ENCODE measurements at regions not wholly inside any gene's neighbourhood (a gene's known extent, or its start where the extent isn't known, plus 50 kb on each side); places are given as distances from the start of the nearest gene placed in this dataset.
"Not testable (repeated sequence)": the region's sequence is repeated elsewhere in the genome, so short reads cannot be mapped to it uniquely, and the experiment has no call there.

DNA sequence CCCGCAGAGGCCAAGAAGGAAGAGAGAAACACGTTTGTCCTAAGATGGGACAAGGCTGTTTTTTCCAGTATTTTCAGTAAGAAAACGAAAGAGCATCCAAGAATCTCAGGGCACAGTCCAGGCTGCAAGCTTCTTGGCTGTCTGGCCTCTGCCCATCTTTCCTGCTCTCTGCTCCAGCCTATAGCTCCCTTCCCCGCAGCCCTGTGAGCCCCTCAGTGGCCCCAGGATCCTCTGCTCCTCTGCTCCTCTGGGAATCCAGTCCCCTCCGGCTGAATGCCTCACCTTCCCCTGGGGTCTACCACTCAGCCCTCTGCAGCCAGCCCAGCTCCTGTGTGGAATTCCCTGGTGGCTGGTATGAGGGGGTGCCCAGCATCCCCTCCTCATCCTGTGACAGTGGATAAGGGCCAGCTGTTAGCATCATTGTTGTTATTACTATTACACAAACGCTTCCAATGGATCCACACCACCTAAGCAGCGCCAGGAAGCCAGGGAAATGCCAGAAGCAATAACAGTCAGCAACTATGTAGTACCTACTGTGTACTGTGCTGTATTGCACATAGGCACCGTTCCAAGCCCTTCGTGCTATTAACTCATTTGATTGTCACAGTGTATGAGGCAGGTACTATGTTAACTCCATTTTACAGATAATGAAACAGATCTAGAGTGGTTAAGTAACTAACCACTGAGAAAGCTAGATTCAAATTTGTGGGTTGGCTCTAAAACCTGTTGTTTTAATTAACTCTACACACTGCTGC is 60.3 kb upstream of the PTPN1 start:
- DNase-seq (ENCODE audit: low read depth) = no peak

DNA sequence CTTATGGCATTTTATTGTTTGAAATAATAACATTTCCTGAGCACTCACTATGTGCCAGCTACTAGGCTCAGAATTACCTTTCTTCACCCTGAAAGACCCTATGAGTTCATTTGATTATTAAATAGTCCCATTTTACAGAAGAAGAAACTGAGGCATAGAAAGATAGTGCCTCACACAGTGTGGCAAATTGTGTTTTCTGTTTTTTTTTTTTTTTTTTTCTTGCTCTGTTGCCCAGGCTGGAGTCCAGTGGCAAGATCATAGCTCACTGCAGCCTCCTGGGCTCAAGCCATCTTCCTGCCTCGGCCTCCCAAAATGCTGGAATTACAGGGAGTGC is 59.7 kb upstream of the PTPN1 start:
- no peak for DNase-seq (ENCODE audit: low read depth)

DNA sequence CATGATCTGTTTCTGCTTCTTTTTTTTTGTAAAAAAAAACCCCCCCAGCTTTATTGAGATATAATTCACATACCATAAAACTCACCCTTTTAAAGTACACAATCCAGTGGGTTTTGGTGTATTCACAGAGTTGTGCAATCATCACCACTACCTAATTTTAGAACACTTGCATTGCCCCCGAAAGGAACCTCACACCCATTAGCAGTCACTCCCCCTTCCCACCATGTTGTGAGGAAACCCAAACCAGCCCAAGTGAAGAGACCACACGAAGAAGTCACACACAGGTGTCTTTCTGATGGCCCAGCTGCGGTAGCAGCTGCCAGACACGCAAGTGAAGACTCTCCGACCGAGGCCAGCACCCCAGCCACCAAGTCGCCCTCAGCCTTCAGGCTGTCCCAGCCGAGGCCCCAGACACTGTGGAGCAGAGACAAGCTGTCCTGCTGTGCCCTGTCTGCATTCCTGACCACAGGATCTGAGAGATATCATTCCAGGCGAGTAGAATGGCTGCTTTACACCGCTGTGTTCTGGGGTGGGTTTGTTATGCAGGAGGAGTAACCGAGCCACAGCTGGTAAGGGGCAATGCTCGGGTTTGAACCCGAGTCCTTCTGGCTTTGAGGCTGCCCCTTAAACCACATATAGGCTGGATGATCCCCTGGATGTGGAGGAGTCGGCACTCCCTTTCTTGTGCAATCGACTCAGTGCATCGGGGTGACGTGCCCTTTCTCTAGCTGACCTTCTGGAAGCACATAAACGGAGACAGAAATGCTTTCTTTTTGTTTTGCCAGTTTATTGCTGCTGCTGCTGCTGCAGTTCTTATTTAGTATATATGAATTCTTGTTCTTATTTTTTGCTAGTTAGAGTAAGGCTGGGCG is 59.1 kb upstream of the PTPN1 start:
- no peak for DNase-seq (ENCODE audit: low read depth)

DNA sequence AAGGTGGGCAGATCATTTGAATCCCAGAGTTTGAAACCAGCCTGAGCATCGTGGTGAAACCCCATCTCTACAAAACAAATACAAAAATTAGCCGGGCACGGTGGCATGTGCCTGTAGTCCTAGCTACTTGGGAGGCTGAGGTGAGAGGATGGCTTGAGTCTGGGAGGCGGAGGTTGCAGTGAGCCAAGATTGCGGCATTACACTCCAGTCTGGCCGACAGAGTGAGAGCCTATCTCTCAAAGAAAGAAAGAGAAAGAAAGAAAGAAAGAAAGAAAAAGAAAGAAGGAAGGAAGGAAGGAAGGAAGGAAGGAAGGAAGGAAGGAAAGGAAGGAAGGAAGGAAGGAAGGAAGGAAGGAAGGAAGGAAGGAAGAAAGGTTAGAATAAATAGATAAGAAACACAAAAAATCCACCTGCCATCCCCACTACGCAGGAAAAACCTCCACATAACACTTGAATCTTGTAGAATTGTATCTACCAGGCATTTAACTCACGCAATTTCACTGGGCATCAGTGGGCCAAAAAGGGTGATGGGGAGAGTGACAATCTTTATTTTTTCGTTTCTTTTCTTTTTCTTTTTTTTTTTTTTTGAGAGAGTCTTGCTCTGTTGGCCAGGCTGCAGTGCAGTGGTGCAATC is 58.3 kb upstream of the PTPN1 start:
- DNase-seq (ENCODE audit: low read depth) = not testable (repeated sequence)

DNA sequence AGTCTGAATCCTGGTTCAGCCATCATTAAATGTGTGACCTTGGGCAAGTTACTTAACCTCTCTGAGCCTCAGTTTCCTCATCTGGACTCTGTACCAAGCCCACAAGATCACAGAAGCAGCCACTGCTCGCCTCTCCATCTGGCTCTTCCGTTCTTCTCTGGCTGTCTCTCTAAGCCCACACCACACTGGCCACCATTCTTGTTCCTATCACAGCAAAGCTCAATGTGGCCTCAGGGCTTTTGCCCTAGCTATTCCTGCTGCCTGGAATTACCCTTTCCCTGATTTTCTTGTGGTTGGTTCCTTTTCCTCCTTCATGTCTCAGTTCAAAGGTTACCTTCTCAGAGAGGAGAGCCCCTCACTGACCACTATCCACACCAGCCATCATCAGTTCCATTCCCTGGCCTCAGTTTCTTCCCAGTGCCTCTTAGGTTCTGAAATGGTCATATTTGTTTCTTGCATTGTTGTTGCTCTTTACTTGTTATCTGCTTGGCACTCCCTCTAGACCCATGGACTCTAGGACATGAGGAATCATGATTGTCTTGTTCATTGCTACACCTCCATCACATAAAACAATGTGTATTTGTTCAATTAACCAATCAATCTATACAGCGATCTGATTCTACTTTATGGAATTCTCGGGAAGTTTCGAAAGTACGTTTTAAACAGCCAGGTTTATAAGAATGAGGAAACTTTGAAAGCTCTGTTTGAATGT is 56.5 kb upstream of the PTPN1 start:
- DNase-seq (ENCODE audit: low read depth) = no peak

DNA sequence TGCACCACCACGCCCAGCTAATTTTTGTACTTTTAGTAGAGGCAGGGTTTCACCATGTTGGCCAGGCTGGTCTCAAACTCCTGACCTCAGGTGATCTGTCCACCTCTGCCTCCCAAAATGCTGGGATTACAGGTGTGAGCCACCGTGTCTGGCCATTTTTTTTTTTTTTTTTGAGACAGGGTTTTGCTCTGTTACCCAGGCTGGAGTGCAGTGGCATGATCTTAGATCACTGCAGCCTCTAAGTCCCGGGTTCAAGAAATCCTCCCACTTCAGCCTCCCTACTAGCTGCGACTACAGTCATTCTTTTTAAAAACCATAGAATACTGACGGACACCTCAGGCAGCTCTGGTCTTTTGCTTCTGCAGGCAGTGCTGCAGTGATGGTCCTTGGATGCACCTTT is 54.9 kb upstream of the PTPN1 start:
- not testable (repeated sequence) for DNase-seq (ENCODE audit: low read depth)

DNA sequence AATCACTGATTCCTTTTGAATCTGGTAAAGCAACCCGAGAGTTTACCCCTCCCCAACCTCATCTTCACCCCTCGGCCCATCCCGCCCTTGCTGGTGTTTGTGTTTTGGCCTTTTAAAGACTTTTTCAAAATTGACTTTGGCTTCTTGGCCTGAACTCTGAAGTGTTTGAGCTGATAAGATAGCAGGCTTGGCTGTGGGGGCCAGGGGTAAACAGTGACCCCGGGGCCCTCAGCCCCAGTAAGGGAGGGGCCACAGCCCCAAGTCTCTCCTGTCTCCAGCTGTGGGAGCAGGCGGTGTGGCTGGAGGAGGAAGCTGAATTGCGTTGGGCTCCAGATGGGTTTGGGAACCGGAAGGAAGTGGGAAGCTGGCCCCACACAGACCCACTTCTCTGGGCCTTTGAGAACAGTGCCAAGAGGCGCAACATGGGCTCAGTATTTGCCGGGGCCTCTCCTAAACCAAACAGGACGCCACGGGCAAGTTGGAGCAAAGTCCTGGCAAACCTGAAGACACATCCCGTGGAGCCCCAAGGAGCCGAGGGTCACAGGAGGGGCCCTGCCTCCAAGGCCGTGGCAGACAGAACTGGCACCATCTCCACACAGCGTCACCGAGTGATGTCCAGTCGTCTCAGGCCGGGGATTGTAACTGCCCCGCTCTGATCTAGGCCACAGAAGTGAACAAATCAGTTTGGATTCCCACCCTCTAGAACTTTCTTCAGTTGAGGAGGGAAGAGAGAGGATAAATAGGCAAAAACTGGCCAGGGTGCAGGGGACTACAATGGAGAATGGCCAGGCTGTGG is 54.3 kb upstream of the PTPN1 start:
- no peak for DNase-seq (ENCODE audit: low read depth)

DNA sequence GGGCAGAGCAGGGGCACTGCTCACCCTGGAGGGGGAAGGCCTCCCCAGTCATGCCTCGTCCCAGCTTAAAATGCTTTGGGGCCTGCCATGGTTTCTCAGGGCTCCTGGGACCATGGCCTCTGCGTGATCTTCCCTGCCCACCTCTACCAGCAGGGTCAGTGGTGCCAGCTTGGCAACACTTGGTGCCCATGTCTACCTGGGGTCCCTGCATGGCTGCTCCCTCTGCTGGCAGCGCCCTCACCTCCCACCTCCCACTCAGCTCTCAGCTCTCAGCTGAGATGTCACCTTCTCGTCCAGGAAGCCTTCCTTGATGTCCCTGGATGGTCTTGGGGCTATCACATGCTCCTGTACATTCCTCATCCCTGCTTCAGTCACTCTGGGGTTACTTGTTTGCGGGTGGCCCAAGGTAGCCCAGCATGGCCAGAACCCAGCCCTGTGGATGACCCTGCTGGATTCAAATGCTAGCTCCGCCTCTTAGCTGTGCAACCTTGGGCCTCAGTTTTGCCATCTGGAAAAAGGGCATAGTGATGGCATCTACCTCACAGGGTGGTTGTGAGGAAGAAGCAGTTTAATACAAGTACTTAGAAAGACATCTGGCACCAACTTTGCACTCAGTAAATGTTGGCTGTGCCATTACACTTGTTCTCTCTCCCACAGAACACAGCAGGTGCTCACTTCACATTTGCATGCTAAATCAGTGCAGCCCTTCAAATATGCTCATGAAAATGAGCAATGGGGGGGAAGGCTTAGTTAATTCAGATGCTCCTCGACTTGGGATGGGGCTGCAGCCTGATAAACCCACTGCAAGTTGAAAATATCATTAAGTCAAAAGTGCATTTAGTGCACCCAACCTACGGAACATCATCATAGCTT is 53.5 kb upstream of the PTPN1 start:
- no peak for DNase-seq (ENCODE audit: low read depth)

DNA sequence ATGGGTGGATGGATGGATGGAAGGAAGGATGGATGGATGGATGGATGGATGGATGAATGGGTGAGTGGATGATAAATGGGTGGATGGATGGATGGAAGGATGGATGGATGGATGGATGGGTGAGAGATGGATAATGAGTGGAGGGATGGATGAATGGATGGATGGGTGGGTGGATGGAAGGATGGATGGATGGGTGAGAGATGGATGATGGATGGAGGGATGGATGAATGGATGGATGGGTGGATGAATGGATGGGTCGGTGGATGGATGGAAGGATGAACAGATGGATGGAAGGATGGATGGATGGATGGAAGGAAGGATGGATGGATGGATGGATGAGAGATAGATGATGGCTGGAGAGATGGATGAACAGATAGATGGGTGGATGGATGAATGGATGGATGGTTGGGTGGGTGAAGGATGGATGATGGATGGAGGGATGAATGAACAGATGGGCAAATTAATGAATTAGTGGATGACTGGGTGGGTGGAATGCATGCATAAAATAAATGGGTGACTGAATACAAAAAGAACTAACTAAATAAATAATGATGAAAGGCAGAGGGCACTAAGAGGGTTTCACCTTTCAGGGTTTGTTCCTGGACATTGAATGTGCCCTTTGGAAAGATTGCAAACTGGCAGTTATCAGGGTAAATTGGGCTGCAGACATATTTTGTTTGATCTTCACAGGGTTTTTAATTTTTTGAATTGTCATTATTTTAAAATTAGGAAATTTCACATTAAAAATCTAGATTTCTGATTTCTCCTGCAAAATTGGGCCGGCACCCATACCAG is 50.9 kb upstream of the PTPN1 start:
- no peak for DNase-seq (ENCODE audit: low read depth)

DNA sequence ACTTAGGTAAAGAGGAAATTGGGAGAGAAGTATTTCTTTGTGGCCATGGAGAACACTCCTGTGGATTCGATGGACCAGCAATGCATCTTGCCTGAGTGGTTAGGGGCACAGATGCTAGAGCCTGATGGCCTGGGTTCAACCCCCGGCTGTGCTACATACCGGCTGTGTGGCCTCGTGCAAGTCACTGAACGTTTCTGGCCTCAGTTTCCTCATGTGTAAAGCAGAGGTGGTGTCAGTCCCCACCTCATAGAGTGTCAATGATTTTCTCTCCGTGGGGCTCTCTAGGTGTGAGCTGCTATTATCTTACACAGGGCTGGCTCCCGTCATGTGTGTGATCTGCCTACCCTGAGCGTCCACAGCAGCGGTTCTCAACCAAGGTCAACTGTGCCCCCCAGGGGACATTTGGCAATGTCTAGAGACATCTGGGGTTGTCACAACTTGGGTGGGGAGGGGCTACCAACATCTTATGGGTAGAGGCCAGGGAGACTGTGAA is 50.0 kb upstream of the PTPN1 start:
- DNase-seq (ENCODE audit: low read depth) = no peak

Data from activated T-helper 9 cell treated with anti-CD3 and anti-CD28 coated beads, Interleukin-2, amount 50 U/mL, for 16 hours (primary cell).